CD4-positive, alpha-beta memory T cell (primary cell): ENCODE measurements at regions not wholly inside any gene's neighbourhood (a gene's known extent, or its start where the extent isn't known, plus 50 kb on each side); places are given as distances from the start of the nearest gene placed in this dataset.

Source experiments
- CTCF ChIA-PET: fragments of 350-600 bp; sonication (Branson Sonifier 250); formaldehyde crosslinking; loops from one replicate; lab custom pipeline; 2021; ENCODE audit warnings: inconsistent platforms; ENCODE audit not compliant: partially characterized antibody; lab: Charles Lee
- POLR2A ChIA-PET: fragments of 350-600 bp; sonication (Branson Sonifier 250); formaldehyde crosslinking; loops from one replicate; lab custom pipeline; 2021; ENCODE audit not compliant: partially characterized antibody; lab: Charles Lee
- DNase-seq, 5 donors: peaks; one replicate each; pipeline versions ENCODE4 v3.0.0 to v3.0.0-alpha.2; 2020 to 2022; ENCODE audit warnings: mixed read lengths in 1 of 5
- H3K27ac ChIP-seq: one replicate; pipeline ENCODE4 v1.7.0; 2013; ENCODE audit warnings: low read depth, low read length
- H3K27me3 ChIP-seq: 2 replicates; pipeline ENCODE4 v1.7.0; 2013; ENCODE audit warnings: mild to moderate bottlenecking, low read length, moderate library complexity; ENCODE audit not compliant: insufficient read depth
- H3K36me3 ChIP-seq: 2 replicates; pipeline ENCODE4 v1.7.0; 2013; ENCODE audit warnings: mild to moderate bottlenecking, low read length, moderate library complexity; ENCODE audit not compliant: insufficient read depth
- H3K4me1 ChIP-seq: 2 replicates; pipeline ENCODE4 v1.7.0; 2013; ENCODE audit warnings: mild to moderate bottlenecking, low read length, moderate library complexity; ENCODE audit not compliant: insufficient read depth
- H3K4me3 ChIP-seq, 2 donors: one replicate each; pipeline ENCODE4 v1.7.0; 2013; ENCODE audit warnings: low read length in 2 of 2, mild to moderate bottlenecking in 1 of 2
- H3K9me3 ChIP-seq, 2 donors: one replicate each; pipeline ENCODE4 v1.7.0; 2013; ENCODE audit warnings: low read length in 2 of 2, control low read depth in 1 of 2; ENCODE audit not compliant: control insufficient read depth in 1 of 2
- H3K27ac Mint-ChIP-seq, 7 donors: one replicate each; pipeline ENCODE4 v1.8.0; 2020 to 2021; ENCODE audit warnings: mixed read lengths in 7 of 7, mild to moderate bottlenecking in 6 of 7, inconsistent platforms in 3 of 7, moderate library complexity in 3 of 7
- H3K27me3 Mint-ChIP-seq, 2 donors: one replicate each; pipeline ENCODE4 v1.8.0; 2020 to 2021; ENCODE audit warnings: mixed read lengths in 2 of 2
- H3K36me3 Mint-ChIP-seq, 2 donors: one replicate each; pipeline ENCODE4 v1.8.0; 2020 to 2021; ENCODE audit warnings: mixed read lengths in 2 of 2, inconsistent platforms in 1 of 2, mild to moderate bottlenecking in 1 of 2
- H3K4me1 Mint-ChIP-seq, 4 donors: one replicate each; pipeline ENCODE4 v1.8.0; 2020 to 2021; ENCODE audit warnings: mixed read lengths in 4 of 4, mild to moderate bottlenecking in 1 of 4
- H3K4me3 Mint-ChIP-seq, 8 donors: one replicate each; pipeline ENCODE4 v1.8.0; 2020 to 2021; ENCODE audit warnings: mixed read lengths in 8 of 8, mild to moderate bottlenecking in 7 of 8, moderate library complexity in 6 of 8, inconsistent platforms in 3 of 8
- H3K9me3 Mint-ChIP-seq, 8 donors: one replicate each; pipeline ENCODE4 v1.8.0; 2020 to 2021; ENCODE audit warnings: mixed read lengths in 8 of 8, mild to moderate bottlenecking in 5 of 8, inconsistent platforms in 3 of 8, moderate library complexity in 1 of 8
- intact Hi-C: fragments of 100-400 bp; cut with micrococcal nuclease; formaldehyde crosslinking; loops from one replicate; pipeline ENCODE4 v1.15.1; 2023

- Histone ChIP-seq H3K27me3 (no peaks in the 10 kb centered on the region), H3K27ac (no peak overlapping the region), H3K4me1 (no peaks in the 10 kb centered on the region), H3K4me3 (no peak overlapping the region), H3K9me3 (no peaks in the 10 kb centered on the region), H3K36me3 (no peaks in the 10 kb centered on the region)
- POLR2A ChIA-PET: no interaction called here
- Mint-ChIP-seq H3K27ac (no peak overlapping the region), H3K4me1 (no peaks in the 10 kb centered on the region), H3K36me3 (no peaks in the 10 kb centered on the region), H3K4me3 (no peak overlapping the region), H3K27me3 (no peaks in the 10 kb centered on the region), H3K9me3 (peaks cover 0 to 20% (median 5%) of the 10 kb centered on the region in 8 donors)
- intact Hi-C loops: no loop called here
- CTCF ChIA-PET: no interaction called here
- DNase-seq: no peak
Observed at GRCh38 chr4:13117185-13117584, 367.0 kb downstream of the RAB28 start.

- H3K36me3 ChIP-seq: no peaks in the 10 kb centered on the region
- POLR2A ChIA-PET: no interaction called here
- Mint-ChIP-seq H3K4me1 (no peaks in the 10 kb centered on the region), H3K36me3 (peaks cover 2 to 3% of the 10 kb centered on the region in 2 donors), H3K9me3 (peaks cover 0 to 42% (median 26%) of the 10 kb centered on the region in 8 donors), H3K27ac (no peak overlapping the region), H3K27me3 (no peaks in the 10 kb centered on the region), H3K4me3 (no peak overlapping the region)
- no peak overlapping the region for H3K4me3 ChIP-seq
- no peak overlapping the region for H3K27ac ChIP-seq
- no peaks in the 10 kb centered on the region for H3K9me3 ChIP-seq
- CTCF ChIA-PET: no interaction called here
- intact Hi-C loops: no loop called here
- no peaks in the 10 kb centered on the region for H3K4me1 ChIP-seq
- H3K27me3 ChIP-seq: no peaks in the 10 kb centered on the region
- DNase-seq: no peak
Observed at GRCh38 chr4:13112030-13112429, 372.1 kb downstream of the RAB28 start.

DNA sequence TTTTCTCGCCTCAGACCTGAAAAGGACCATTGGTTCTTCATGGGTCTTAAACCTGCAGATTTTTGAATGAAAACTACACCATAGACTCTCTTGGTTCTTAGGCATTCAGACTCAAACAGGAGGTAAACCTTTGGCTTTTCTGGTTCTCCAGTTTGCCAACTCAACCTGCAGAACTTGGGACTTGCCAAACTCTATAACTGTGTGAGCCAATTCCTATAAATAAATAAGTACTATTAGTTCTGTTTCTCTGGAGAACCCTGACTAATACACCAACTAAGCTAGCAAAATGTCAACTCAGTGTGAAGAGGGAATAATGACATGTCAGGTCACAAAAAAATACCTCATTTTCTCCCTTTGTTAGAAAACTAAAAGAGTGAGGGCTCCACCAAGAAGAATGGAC lies 374.6 kb downstream of the RAB28 start:
- no peak overlapping the region for H3K4me3 ChIP-seq
- ChIA-PET POLR2A (no interaction called here), CTCF (no interaction called here)
- H3K36me3 ChIP-seq: no peaks in the 10 kb centered on the region
- no peak overlapping the region for H3K27ac Mint-ChIP-seq
- no peaks in the 10 kb centered on the region for H3K4me1 Mint-ChIP-seq
- no peak overlapping the region for H3K4me3 Mint-ChIP-seq
- H3K9me3 Mint-ChIP-seq: peaks cover 0 to 36% (median 27%) of the 10 kb centered on the region in 8 donors
- no peak for DNase-seq
- H3K27me3 ChIP-seq: no peaks in the 10 kb centered on the region
- intact Hi-C loops: no loop called here
- no peaks in the 10 kb centered on the region for H3K9me3 ChIP-seq
- no peaks in the 10 kb centered on the region for H3K27me3 Mint-ChIP-seq
- H3K27ac ChIP-seq: no peak overlapping the region
- no peaks in the 10 kb centered on the region for H3K4me1 ChIP-seq
- H3K36me3 Mint-ChIP-seq: peaks cover 2 to 7% of the 10 kb centered on the region in 2 donors

DNA sequence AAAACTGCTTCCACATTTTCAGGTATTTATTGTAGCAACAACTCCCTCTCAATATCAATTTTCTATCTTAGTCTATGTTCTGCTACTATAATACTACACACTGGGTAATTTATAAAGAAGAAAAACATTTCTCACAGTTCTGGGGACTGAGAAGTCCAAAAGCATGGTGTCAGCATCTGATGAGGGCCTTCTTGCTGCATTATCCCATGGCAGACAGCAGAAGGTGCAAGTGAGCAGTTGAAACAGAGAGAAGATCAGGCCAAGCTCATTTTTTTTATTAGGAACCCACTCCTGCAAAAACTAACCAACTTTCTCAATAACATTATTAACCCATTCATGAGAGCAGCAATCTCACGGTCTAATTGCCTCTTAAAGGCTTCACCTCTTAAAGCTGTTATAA lies 376.0 kb downstream of the RAB28 start:
- H3K4me1 Mint-ChIP-seq: no peaks in the 10 kb centered on the region
- no peaks in the 10 kb centered on the region for H3K4me1 ChIP-seq
- intact Hi-C loops: no loop called here
- no peak for DNase-seq
- no peak overlapping the region for H3K4me3 ChIP-seq
- no peaks in the 10 kb centered on the region for H3K27me3 ChIP-seq
- H3K9me3 Mint-ChIP-seq: peaks cover 0 to 36% (median 26%) of the 10 kb centered on the region in 8 donors
- H3K27me3 Mint-ChIP-seq: no peaks in the 10 kb centered on the region
- H3K9me3 ChIP-seq: no peaks in the 10 kb centered on the region
- ChIA-PET CTCF (no interaction called here), POLR2A (no interaction called here)
- H3K27ac ChIP-seq: no peak overlapping the region
- no peak overlapping the region for H3K27ac Mint-ChIP-seq
- peaks cover 2 to 7% of the 10 kb centered on the region in 2 donors for H3K36me3 Mint-ChIP-seq
- H3K36me3 ChIP-seq: no peaks in the 10 kb centered on the region
- no peak overlapping the region for H3K4me3 Mint-ChIP-seq

- ChIA-PET CTCF (no interaction called here), POLR2A (no interaction called here)
- H3K36me3 Mint-ChIP-seq: peaks cover 0 to 7% of the 10 kb centered on the region in 2 donors
- intact Hi-C loops: no loop called here
- peaks cover 0 to 17% (median 10%) of the 10 kb centered on the region in 8 donors for H3K9me3 Mint-ChIP-seq
- Histone ChIP-seq H3K4me1 (no peaks in the 10 kb centered on the region), H3K27ac (no peak overlapping the region), H3K4me3 (no peak overlapping the region), H3K36me3 (no peaks in the 10 kb centered on the region), H3K9me3 (no peaks in the 10 kb centered on the region), H3K27me3 (no peaks in the 10 kb centered on the region)
- DNase-seq: no peak
- H3K4me3 Mint-ChIP-seq: no peak overlapping the region
- H3K27me3 Mint-ChIP-seq: no peaks in the 10 kb centered on the region
- no peaks in the 10 kb centered on the region for H3K4me1 Mint-ChIP-seq
- H3K27ac Mint-ChIP-seq: no peak overlapping the region
Observed at GRCh38 chr4:13103382-13104015, 380.6 kb downstream of the RAB28 start.

DNA sequence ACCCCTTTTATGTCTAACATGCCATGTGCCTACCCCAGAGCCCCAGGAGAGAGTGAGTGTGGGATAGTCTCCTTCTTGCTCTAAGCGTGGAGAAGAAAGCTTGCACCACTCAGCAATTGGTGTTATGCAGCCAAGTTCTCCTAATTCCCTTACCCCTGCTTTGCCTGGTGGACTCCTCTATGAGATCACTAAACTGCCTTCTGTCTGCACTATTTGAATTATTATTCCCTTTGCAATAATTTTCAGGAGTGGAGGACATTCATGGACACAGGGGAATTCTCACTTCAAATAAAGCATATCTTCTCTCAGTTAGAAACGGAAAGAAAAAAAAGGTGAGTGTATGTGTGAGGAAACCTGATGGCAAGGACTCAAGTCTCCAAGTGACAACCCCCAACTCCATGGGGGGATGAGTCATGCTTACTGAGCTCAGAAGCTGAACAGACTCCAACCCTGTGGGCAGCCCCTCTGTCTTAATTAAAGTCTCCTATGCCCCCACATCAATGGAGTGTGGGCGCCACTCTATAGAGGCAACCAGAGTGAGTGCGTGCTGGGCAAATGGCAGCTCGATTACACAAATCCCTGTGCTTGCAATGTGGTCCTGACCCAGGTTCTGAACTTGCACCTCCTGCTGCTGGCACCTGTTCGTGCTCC lies 381.9 kb downstream of the RAB28 start:
- DNase-seq: no peak

DNA sequence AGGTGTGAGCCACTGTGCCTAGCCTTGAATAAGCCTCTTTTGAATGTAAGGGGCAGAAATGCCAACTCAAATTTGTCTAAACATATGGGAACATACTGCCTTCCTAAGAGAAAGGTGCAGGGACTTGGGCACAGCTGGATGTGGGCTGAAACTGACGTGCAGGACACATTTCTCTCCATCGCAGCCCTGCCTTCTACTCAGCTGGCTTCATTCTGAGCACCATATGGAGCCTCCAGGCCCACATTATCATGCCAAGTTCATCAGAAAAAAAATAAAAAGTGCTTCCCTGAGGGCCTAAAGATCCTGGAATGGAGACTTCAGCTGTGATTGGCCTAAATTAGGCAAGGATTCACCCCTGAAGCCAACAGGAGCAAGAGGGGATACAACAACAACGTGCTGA lies 386.2 kb downstream of the RAB28 start:
- no peaks in the 10 kb centered on the region for H3K36me3 ChIP-seq
- CTCF ChIA-PET: no interaction called here
- Mint-ChIP-seq H3K27ac (no peak overlapping the region), H3K4me1 (no peaks in the 10 kb centered on the region), H3K9me3 (peaks cover 0 to 9% (median 3%) of the 10 kb centered on the region in 8 donors), H3K36me3 (no peaks in the 10 kb centered on the region), H3K4me3 (no peak overlapping the region), H3K27me3 (no peaks in the 10 kb centered on the region)
- POLR2A ChIA-PET: no interaction called here
- H3K27ac ChIP-seq: no peak overlapping the region
- H3K4me1 ChIP-seq: no peaks in the 10 kb centered on the region
- no peaks in the 10 kb centered on the region for H3K27me3 ChIP-seq
- DNase-seq: no peak
- no peaks in the 10 kb centered on the region for H3K9me3 ChIP-seq
- H3K4me3 ChIP-seq: no peak overlapping the region
- intact Hi-C loops: no loop called here

More for the DNA sequence above, 381.9 kb downstream of the RAB28 start:
- Histone ChIP-seq H3K4me1 (no peaks in the 10 kb centered on the region), H3K9me3 (no peaks in the 10 kb centered on the region), H3K36me3 (no peaks in the 10 kb centered on the region), H3K27me3 (no peaks in the 10 kb centered on the region), H3K27ac (no peak overlapping the region), H3K4me3 (no peak overlapping the region)
- CTCF ChIA-PET: no interaction called here
- intact Hi-C loops: no loop called here
- H3K27ac Mint-ChIP-seq: no peak overlapping the region
- H3K36me3 Mint-ChIP-seq: peaks cover 0 to 4% of the 10 kb centered on the region in 2 donors
- no peaks in the 10 kb centered on the region for H3K27me3 Mint-ChIP-seq
- no peaks in the 10 kb centered on the region for H3K4me1 Mint-ChIP-seq
- H3K4me3 Mint-ChIP-seq: no peak overlapping the region
- peaks cover 0 to 6% (median 2%) of the 10 kb centered on the region in 8 donors for H3K9me3 Mint-ChIP-seq
- POLR2A ChIA-PET: no interaction called here
